Peyer's patch (tissue), 4 donors: ENCODE measurements at regions not wholly inside any gene's neighbourhood (a gene's known extent, or its start where the extent isn't known, plus 50 kb on each side); places are given as distances from the start of the nearest gene placed in this dataset.
"Not testable (repeated sequence)": the region's sequence is repeated elsewhere in the genome, so short reads cannot be mapped to it uniquely, and the experiment has no call there.

Experiments
- CTCF ChIP-seq, 6 experiments: fragments of 450-650 bp in 4 of 6; fragments of 200-600 bp in 2 of 6; sonication (generic) in 1 of 6; IDR thresholded peaks; one replicate each; pipeline ENCODE4 v1.5.1; 2017 to 2019; ENCODE audit warnings: antibody characterized with exemption in 6 of 6, mild to moderate bottlenecking in 3 of 6, moderate library complexity in 1 of 6
- POLR2A ChIP-seq, 2 donors: fragments of 450-650 bp; IDR thresholded peaks; one replicate each; pipeline ENCODE4 v1.5.1; 2017; ENCODE audit warnings: antibody characterized with exemption in 2 of 2, mild to moderate bottlenecking in 2 of 2, moderate library complexity in 2 of 2

- not testable (repeated sequence) for TF ChIP-seq CTCF, POLR2A (IDR thresholded peaks at IDR 0.05)
Observed at GRCh38 chr1:146881096-146881495, 57.0 kb upstream of the NBPF12 start.
